Activated CD4-positive, alpha-beta T cell treated with anti-CD3 and anti-CD28 coated beads for 4 hours (primary cell): ENCODE measurements at regions not wholly inside any gene's neighbourhood (a gene's known extent, or its start where the extent isn't known, plus 50 kb on each side); places are given as distances from the start of the nearest gene placed in this dataset.
"Not testable (repeated sequence)": the region's sequence is repeated elsewhere in the genome, so short reads cannot be mapped to it uniquely, and the experiment has no call there.

Experiments used
- DNase-seq, 2 donors: peaks; one replicate each; pipeline ENCODE4 v3.0.0-alpha.2; 2020

DNA sequence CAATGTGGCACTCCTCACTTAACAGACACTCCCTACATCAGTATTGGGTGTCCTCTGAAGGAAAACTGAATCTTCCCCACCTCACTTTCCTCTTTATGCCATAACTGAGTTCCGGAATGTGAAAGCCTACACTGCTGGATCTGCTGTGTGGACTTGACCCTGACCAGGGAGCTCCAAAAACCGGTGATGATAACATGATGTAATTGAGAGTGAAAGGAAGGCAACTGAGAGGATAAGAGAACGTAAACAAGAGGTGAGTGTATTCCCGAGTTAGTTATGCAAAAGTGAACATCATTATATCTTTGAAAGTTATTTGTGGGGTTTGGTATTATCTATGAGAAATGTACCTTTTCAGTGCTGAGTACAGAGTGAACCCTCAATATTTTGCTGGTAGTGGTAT lies 1794.8 kb downstream of the MRPL39 start:
- DNase-seq = no peak

DNA sequence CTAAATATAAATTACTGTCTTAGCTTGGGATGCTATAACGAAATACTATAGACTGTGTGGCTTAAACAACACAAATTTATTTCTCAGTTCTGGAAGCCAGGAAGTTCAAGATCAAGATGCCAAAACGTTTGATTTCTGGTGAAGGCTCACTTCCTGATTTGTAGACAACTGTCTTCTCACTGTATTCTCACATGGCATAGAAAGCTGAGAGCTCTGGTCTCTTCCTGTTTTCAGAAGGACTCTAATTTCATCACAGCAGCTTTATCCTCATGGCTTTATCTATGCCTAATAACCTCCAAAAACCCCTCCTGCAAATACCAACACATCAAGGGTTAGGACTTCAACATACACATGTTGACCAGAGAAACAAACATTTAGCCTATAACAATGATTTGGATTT lies 1795.5 kb downstream of the MRPL39 start:
- no peak for DNase-seq

- no peak for DNase-seq
Observed at GRCh38 chr21:23809573-23809972, 1797.7 kb downstream of the MRPL39 start.

- DNase-seq = not testable (repeated sequence)
Observed at GRCh38 chr21:23806966-23807548, 1800.2 kb downstream of the MRPL39 start.

GRCh38 chr21:23804866-23805265 lies 1802.4 kb downstream of the MRPL39 start:
- no peak for DNase-seq

DNA sequence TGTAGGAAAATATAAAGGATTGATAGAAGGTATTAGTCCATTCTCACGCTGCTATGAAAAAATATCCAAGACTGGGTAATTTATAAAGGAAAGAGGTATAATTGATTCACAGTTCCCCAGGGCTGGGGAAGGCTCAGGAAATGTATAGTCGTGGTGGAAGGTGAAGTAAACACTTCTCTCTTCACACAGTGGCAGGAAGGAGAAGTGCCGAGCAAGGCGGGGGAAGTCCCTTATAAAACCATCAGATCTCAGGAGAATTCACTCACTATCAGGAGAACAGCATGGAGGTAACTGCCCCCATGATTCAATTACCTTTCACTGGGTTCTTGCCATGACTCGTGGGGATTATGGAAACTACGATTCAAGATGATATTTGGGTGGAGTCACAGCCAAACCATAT lies 1806.0 kb downstream of the MRPL39 start:
- no peak for DNase-seq

GRCh38 chr21:23799376-23799775 lies 1807.9 kb downstream of the MRPL39 start:
- DNase-seq = no peak

DNA sequence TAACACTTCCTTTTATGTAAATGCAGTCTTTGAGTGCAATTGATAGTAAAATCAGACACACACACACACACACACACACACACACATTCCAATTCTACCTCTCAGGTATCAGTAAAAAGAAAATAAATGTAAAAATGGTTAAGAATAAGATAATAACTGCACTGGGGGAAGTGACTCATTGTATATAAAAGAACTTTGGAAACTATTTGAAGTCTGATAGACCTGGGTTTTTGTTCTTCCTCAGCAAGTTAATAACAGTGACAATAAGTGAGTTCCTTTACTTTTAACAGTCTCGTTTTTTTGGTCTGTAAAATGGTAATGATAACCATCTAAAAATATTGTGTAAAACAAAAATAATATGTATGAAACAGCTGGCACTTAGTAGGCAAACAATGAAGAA lies 1815.0 kb downstream of the MRPL39 start:
- no peak for DNase-seq

DNA sequence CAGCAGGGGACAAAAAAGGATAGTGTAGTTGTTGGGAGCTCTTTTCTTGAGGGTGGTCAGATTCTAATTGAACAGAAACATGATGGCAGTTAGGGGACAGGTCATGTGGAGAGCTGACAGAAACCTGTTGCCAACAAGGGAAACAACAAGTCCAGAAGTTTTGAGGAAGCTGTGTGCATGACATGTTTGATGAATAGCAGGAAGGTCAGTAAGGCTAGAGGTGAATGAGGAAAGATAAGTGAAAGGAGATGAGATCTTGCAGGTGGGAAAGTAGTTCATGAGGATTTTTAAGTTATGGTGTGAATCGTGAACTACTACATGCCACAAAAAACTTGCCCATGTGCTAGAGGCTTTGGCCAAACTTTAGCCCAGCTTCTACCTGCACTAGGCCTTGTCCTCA lies 1817.4 kb downstream of the MRPL39 start:
- DNase-seq = no peak

DNA sequence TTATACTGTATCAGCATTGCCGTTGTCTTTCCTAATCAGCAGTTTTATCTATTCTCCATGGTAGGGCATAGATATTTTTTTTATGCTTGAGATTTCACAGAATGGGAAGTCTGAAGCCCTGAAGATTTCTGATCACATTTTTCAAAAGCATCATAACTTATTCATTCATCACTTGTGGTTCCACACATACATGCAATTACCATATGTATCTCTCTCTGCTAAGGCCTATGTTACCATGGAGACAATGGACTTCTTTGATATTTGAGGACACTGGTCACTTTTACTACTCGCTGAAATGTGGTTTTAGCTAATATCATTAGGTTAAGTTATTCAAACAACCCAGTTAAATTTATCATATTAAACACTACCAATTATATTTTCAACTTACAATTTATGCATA lies 1827.0 kb downstream of the MRPL39 start:
- DNase-seq = no peak

GRCh38 chr21:23743821-23744220 lies 1863.5 kb downstream of the MRPL39 start:
- DNase-seq = no peak

- no peak for DNase-seq
Observed at GRCh38 chr21:23740463-23740862, 1866.8 kb downstream of the MRPL39 start.

DNA sequence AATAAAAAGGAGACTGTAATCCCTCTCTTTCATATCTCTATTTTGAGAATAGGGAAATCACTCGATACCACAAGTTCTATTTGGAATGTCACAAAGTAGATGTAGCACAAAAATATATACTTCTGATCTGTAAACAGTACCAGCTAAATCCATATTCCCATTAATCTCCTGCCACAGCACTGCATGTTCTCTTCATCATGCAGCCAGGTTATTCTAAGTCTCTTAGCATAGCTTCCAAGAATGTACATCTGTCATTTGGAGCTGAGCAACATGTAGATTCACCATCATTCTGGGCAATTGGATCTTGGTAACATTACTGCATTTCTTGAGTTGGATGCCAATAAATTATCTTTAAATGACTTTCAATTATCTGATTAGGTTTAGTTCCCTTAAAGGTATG lies 1874.5 kb downstream of the MRPL39 start:
- no peak for DNase-seq

DNA sequence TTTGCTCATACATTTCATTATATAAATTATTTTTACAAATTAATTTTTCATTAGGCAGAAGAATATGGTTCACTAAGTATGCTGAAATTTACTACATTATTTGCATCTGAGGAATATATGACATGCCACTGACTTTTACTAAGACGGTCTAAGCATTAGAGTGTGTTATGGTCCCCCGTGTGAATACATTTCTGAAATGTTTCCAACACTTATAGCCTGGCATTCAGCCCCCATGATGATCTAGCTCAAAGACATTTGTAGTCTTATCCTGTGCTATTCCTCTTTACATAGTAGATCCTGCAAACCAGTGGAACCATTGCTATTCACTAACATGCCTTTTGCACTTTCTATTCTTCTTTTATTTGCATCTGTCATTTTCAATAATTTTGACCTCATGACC lies 1878.0 kb downstream of the MRPL39 start:
- DNase-seq = no peak

GRCh38 chr21:23725576-23725975 lies 1881.7 kb downstream of the MRPL39 start:
- no peak for DNase-seq

DNA sequence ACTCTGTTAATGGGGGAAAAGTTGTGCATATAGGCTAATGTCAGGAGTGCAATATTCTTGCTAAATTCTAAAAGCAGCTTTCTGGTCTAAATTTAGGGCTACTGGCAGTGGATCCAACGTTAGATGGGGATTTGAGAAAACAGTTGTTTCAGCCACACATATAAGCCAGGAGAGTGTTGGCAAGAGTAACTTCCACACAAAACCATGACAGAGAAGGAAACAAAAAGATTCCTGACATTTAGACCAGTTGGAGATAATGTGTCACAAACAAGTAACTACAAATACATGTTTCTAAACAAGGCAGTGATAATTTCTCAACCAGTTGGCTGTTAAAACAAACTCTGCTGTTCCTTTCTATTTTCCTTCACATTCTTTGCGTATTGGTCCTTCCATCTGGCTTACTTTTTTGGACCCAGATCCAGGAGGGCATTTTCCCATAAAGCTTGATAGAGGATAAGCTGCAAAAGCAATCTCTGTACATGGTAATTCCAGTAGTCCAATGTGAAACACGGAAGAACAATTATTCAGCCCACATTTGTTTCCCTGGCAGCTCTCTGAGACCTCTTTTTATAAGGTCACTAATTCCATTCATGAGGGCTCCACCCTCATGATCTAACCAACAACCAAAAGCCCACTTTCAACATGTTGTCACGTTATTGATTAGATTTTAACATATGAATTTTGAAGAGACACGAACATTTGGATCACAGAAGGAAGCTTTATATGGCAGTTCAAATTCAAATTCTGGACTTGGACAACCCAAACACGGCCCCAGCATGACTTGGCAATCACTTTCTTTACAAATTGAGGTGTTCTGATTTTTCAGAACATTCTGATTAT lies 1888.6 kb downstream of the MRPL39 start:
- no peak for DNase-seq

DNA sequence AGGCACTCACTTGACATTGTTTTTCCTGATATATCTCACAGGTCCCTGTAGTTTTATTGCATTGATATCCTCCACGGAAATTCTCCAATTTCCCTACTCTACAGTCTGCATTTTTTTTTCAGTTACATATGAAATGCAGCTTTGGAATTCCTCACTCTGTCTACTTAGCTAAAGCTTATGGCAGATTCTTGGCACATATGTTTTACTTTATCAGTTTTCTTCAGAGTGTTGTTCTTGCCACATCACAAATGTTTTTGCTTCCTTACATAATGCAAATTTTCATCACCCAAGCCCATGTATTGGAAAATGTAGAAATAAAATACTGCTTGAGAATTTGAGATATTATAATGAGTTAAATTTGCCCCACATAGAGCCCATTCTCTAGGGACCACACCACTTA lies 1895.1 kb downstream of the MRPL39 start:
- no peak for DNase-seq

- DNase-seq = no peak
Observed at GRCh38 chr21:23706431-23706830, 1900.8 kb downstream of the MRPL39 start.

- DNase-seq = no peak
Observed at GRCh38 chr21:23699402-23699801, 1907.9 kb downstream of the MRPL39 start.

DNA sequence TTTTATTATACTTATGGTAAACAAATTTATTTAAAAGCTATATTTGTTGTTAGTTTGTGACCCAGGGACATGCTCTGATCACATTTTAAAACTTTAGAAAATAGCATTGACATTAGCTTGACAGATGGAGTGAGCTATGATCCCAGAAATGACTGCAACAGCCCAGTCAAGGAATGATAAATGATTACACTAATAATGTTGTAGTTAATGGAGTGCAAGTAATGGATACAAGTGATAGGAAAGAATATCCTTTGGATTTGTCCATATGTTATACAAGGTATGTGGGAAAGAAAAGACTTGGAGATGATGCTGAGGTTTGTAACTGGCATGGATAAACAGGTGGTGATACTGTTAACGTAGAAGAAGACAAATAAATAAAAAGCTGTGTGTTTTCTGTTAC lies 1908.7 kb downstream of the MRPL39 start:
- DNase-seq = no peak

DNA sequence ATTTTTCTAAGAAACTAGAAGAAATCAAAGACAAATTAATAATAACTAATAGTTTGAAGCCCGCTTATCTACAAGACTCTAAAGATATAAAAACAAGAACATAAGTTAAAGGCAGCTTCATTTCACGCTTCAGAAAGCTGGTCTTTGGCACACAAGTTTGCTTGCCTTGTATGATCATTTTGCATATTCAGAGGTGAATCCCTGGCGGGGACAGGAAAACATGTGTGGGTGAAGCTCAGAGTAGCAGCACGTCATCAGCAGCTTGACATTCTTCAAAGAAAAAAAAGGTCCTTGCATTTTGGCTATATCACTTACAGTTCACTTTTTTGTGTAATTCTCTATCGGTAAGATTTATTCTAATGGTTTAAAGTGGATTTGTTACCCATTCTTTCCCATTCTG lies 1911.8 kb downstream of the MRPL39 start:
- no peak for DNase-seq

- no peak for DNase-seq
Observed at GRCh38 chr21:23694390-23694789, 1912.9 kb downstream of the MRPL39 start.

DNA sequence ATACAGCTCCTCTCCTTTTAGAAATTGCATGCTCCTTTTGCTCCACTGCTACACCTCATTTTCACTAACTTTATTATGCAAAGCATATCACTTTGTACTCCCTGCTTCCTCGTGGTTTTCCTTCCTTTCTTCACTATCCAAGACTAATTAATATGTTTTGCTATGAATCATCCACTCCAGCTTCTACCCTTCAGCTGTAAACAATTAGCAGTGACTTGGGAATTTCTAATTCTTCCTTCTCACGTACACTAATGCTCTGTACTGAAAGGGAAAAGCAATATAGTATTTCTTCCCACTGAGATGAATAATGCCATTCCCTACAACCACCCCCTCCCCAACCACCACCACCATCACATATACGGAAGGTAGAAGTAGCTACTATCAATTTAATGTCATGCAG lies 1917.0 kb downstream of the MRPL39 start:
- no peak for DNase-seq

- DNase-seq = no peak
Observed at GRCh38 chr21:23686737-23687523, 1920.4 kb downstream of the MRPL39 start.
